Heart left ventricle (tissue), 16 donors: ENCODE measurements at regions not wholly inside any gene's neighbourhood (a gene's known extent, or its start where the extent isn't known, plus 50 kb on each side); places are given as distances from the start of the nearest gene placed in this dataset.

Experiments
- ATAC-seq, 4 donors: fragments of 200-7000 bp; cut with Tn5 transposase; one replicate each; pipeline ENCODE4 v1.9.1; 2020 to 2022; ENCODE audit warnings: moderate library complexity in 4 of 4, mild to moderate bottlenecking in 3 of 4, moderate number of reproducible peaks in 1 of 4
- DNase-seq, 5 donors: peaks; one replicate each; pipeline ENCODE4 v3.0.0-alpha.2; 2020
- H3K27ac ChIP-seq, 12 donors: fragments of 200-600 bp; sonication (generic) in 4 of 12; one replicate each; pipeline versions ENCODE4 v1.5.0 to v1.8.0; 2016 to 2022; ENCODE audit warnings: mild to moderate bottlenecking in 2 of 12
- H3K27me3 ChIP-seq, 9 donors: fragments of 200-600 bp; sonication (generic) in 2 of 9; one replicate each; pipeline versions ENCODE4 v1.5.1 to v1.8.0; 2016 to 2022; ENCODE audit warnings: mild to moderate bottlenecking in 3 of 9
- H3K36me3 ChIP-seq, 9 donors: fragments of 200-600 bp; sonication (generic) in 2 of 9; one replicate each; pipeline versions ENCODE4 v1.5.0 to v1.8.0; 2018 to 2022; ENCODE audit warnings: mild to moderate bottlenecking in 2 of 9
- H3K4me1 ChIP-seq, 12 donors: fragments of 200-600 bp; sonication (generic) in 4 of 12; one replicate each; pipeline versions ENCODE4 v1.5.0 to v1.8.0; 2016 to 2022; ENCODE audit warnings: mild to moderate bottlenecking in 3 of 12
- H3K4me3 ChIP-seq, 12 donors: fragments of 200-600 bp; sonication (generic) in 4 of 12; one replicate each; pipeline versions ENCODE4 v1.5.0 to v1.8.0; 2017 to 2022; ENCODE audit warnings: mild to moderate bottlenecking in 9 of 12, moderate library complexity in 4 of 12
- H3K9me3 ChIP-seq, 12 donors: fragments of 200-600 bp; sonication (generic) in 4 of 12; one replicate each; pipeline versions ENCODE4 v1.5.0 to v1.8.0; 2016 to 2022; ENCODE audit warnings: mild to moderate bottlenecking in 1 of 12
- POLR2A ChIP-seq, 2 donors: fragments of 450-650 bp; IDR thresholded peaks; one replicate each; pipeline ENCODE4 v1.6.1; 2017; ENCODE audit warnings: antibody characterized with exemption in 2 of 2, mild to moderate bottlenecking in 2 of 2, moderate library complexity in 2 of 2
- WGBS, 4 donors: extraction: QIAGEN DNeasy Blood & Tissue Kit in 2 of 4; methylation state at CpG; one replicate each; pipeline versions ENCODE4 v1.1.5 to v1.1.7; 2013 to 2018; 5-methylcytosine and 5-hydroxymethylcytosine counted together
- intact Hi-C, 10 donors: fragments of 100-400 bp; cut with DNase I; formaldehyde crosslinking; loops; one replicate each; pipeline versions ENCODE4 v1.11.1 to v1.14.2; 2022
- TF ChIP-seq, protein P1 (sequence below), 12 donors: fragments of 200-600 bp; sonication (generic) in 4 of 12; IDR thresholded peaks; one replicate each; pipeline versions ENCODE4 v1.5.0 to v1.8.0; 2018 to 2022; ENCODE audit warnings: antibody characterized with exemption in 12 of 12, mild to moderate bottlenecking in 5 of 12
- donor health status: ischemic (EF 13 %, LVEDD 7.1; RV severe dilation, severe dysfunction).
- donor health status: healthy with polysubstance abuse.
- donor health status: DM: no; HTN: yes; CAD: no.
- donor health status: DM: no; HTN: no; CAD: no.
- donor health status: ischemic (EF 25% LVEDD 6.9; RV normal size, moderate dysfunction).
- donor health status: ischemic (EF 25% LVEDD 5.7; RV mildly dilated, moderate dysfunction).
- donor health status: healthy.
- donor health status: DM: yes; HTN: yes; CAD: no.
- donor health status: ischemic (EF 35%, LVEDD 5.7; RV mildly dilated, moderate dysfunction).
- donor health status: nonischemic (EF 11% LVEDD 7.7; RV severe dilation, severe dysfunction).
- donor health status: DM: yes; HTN: yes; CAD: no.
- donor health status: PGD.
- donor health status: ischemic (EF 29% LVEDD 5.4; RV normal size, mild dysfunction).
- donor health status: nonischemic (EF 23%, LVEDD 6.1; RV moderate dilation, normal function).

DNA sequence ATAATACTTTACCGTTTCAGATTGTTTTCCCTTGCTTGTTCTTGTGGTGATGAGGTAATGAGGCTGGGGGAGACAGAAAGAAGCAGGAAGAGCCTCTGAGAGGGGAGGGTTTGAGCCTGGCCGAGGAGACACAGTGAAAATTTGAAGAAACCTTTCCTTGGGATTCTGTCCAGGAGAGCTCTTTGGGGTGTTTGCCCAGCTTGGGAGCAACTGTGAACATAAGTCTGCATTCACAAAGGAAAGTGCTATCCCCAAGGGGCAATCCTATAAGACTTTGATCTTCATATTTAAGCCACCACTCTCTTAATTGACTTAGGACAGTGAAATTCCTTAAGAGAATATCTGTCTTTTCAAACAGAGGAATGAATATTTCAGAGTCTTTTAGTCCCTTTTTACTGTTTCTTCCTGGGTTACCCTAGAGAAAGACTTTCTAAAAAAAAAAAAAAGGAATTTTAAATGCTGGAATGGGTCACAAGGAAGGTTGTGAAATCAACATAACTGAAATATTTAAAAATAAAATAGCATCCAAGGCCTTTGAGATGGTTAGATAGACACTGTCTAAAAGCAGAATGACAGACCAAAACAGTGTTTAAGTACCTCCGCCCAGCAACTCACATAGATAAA, 52.5 kb upstream of the STAM2 start:
- H3K27ac ChIP-seq: no peak overlapping the region
- TF ChIP-seq, protein P1, sequence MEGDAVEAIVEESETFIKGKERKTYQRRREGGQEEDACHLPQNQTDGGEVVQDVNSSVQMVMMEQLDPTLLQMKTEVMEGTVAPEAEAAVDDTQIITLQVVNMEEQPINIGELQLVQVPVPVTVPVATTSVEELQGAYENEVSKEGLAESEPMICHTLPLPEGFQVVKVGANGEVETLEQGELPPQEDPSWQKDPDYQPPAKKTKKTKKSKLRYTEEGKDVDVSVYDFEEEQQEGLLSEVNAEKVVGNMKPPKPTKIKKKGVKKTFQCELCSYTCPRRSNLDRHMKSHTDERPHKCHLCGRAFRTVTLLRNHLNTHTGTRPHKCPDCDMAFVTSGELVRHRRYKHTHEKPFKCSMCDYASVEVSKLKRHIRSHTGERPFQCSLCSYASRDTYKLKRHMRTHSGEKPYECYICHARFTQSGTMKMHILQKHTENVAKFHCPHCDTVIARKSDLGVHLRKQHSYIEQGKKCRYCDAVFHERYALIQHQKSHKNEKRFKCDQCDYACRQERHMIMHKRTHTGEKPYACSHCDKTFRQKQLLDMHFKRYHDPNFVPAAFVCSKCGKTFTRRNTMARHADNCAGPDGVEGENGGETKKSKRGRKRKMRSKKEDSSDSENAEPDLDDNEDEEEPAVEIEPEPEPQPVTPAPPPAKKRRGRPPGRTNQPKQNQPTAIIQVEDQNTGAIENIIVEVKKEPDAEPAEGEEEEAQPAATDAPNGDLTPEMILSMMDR (IDR thresholded peaks at IDR 0.05): no peak
- TF ChIP-seq POLR2A (IDR thresholded peaks at IDR 0.05): no peak
- no peaks in the 10 kb centered on the region for H3K27me3 ChIP-seq
- H3K4me3 ChIP-seq: no peak overlapping the region
- intact Hi-C loops: no loop called here
- no peak for ATAC-seq
- no peaks in the 10 kb centered on the region for H3K9me3 ChIP-seq
- no peaks in the 10 kb centered on the region for H3K36me3 ChIP-seq
- peaks cover 0 to 17% (median 8%) of the 10 kb centered on the region in 12 donors for H3K4me1 ChIP-seq
- no peak for DNase-seq
- 63 to 70% (median 69%) methylated on average over 3 of the region's 3 CpGs for WGBS, 4 donors

- Histone ChIP-seq H3K36me3 (no peaks in the 10 kb centered on the region), H3K27ac (no peak overlapping the region), H3K27me3 (no peaks in the 10 kb centered on the region), H3K9me3 (no peaks in the 10 kb centered on the region), H3K4me3 (no peak overlapping the region), H3K4me1 (peaks cover 0 to 4% (median 0%) of the 10 kb centered on the region in 12 donors)
- intact Hi-C loops: no loop called here
- TF ChIP-seq, protein P1 (IDR thresholded peaks at IDR 0.05): no peak
- TF ChIP-seq POLR2A (IDR thresholded peaks at IDR 0.05): no peak
- DNase-seq (no peak), ATAC-seq (no peak)
These were observed 55.9 kb upstream of the STAM2 start for GRCh38 chr2:152231446-152231845.

DNA sequence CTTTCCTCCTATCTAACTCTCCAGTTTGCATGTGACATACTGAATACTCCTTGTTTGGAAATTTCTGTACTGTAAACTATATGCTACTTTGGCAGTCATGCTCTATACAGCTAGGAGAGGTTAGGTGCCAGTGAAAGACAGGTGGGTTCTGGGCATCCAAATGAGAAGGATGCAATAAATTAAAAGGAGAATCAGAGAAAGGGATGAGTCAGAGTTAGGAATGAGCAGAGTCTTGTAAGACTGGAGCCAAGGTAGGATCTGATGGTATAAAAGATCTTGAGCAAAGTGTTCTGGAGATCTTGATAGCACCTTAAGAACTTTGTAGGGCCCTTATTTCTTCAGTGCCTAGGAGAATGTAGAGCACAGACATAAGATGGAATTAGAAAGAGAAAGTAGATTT, 58.7 kb upstream of the STAM2 start:
- Histone ChIP-seq H3K36me3 (no peaks in the 10 kb centered on the region), H3K27ac (no peak overlapping the region), H3K4me3 (no peak overlapping the region), H3K27me3 (no peaks in the 10 kb centered on the region), H3K9me3 (no peaks in the 10 kb centered on the region), H3K4me1 (no peaks in the 10 kb centered on the region)
- DNase-seq: no peak
- ATAC-seq: no peak
- TF ChIP-seq, protein P1 (IDR thresholded peaks at IDR 0.05): no peak
- TF ChIP-seq POLR2A (IDR thresholded peaks at IDR 0.05): no peak
- intact Hi-C loops: no loop called here

DNA sequence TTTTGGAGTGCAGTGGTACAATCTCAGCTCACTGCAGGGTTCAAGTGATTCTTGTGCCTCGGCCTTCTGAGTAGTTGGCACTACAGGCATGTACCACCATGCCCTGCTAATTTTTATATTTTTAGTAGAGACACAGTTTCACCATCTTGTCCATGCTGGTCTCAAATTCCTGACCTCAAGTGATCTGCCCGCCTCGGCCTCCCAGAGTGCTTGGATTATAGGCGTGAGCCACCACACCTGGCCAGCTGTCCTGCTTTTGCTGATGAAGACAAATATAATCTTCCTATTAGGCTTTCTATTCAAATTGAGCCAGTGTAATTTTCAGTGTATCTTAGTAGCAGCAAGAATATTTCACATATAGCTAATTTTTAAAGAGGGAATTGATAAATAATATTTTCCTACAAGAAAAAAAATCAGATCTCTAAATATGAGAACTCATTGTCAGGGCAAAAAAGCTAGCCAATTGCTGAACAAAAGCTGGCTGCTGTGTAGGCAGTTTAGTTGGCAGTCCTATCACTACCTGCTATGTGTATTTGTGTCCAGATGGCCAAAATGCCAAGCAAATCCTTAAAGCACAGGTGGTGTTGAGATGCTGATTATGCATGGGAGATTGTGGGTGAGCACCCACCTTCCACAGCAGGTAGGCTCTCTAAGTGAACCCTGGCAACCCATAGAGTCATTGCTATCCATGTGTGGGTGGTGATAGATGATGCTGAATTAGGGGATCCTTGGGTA, 60.8 kb upstream of the STAM2 start:
- ATAC-seq: no peak
- intact Hi-C loops: no loop called here
- Histone ChIP-seq H3K27me3 (no peaks in the 10 kb centered on the region), H3K9me3 (peaks cover 0 to 13% (median 7%) of the 10 kb centered on the region in 12 donors), H3K4me3 (no peak overlapping the region), H3K36me3 (no peaks in the 10 kb centered on the region), H3K27ac (no peak overlapping the region), H3K4me1 (no peaks in the 10 kb centered on the region)
- WGBS, 4 donors: 93 to 97% (median 95%) methylated on average over 4 of the region's 4 CpGs
- DNase-seq: no peak
- TF ChIP-seq, protein P1 (IDR thresholded peaks at IDR 0.05): no peak
